ENCODE measurements at regions not wholly inside any gene's neighbourhood (a gene's known extent, or its start where the extent isn't known, plus 50 kb on each side); places are given as distances from the start of the nearest gene placed in this dataset.

- DNase-seq (ENCODE audit: low spot score) = no peak
- TF ChIP-seq CTCF (IDR thresholded peaks at IDR 0.05; ENCODE audit: extremely low read depth, insufficient read depth, missing control alignments) = no peak
- in situ Hi-C loops (cut with MboI; ENCODE audit: low pct_unique_long_range_greater_than_20kb, low sequenced_read_pairs, unreplicated experiment) = no loop called here
These were observed 88.0 kb upstream of the CDH20 start for GRCh38 chr18:61245276-61245675.

DNA sequence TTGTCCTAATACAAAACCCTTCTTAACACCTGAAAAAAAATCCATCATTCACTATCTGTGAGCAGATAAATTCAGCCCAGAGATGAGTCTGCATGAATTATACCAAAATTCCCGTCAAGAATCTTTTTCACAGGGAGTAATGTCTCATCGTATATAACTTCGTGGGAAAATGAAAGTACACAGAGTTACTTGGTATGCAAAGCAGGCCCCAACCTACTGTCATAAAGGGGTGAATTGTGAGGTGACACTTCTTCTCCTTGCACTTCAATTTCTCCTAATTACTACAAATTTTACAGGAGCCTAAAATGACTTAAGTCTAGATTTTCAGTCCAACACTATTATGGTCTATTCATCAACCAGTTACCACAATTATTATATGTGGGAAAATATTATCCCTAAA is 84.6 kb upstream of the CDH20 start:
- TF ChIP-seq CTCF (IDR thresholded peaks at IDR 0.05; ENCODE audit: extremely low read depth, insufficient read depth, missing control alignments) = no peak
- in situ Hi-C loops (cut with MboI; ENCODE audit: low pct_unique_long_range_greater_than_20kb, low sequenced_read_pairs, unreplicated experiment) = no loop called here
- no peak for DNase-seq (ENCODE audit: low spot score)

DNA sequence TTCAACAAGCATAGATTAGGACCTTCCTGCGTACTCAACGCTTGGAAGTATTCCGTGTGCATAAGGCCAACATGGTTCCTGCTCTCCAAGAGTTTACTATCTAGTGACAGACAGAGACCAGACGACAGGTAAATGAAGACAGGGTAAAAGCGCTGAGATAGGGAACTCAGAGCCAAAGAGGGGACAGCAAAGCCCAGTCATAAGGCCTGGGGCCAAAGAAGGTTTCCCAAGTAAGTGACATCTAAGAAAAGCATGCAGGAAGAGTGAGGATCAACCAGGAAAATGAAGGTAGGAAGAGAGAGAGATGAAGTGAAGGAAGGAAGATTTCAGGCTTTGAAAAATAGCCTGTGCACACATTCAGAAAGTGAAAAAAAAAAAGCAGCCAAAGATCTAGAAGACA is 76.9 kb upstream of the CDH20 start:
- in situ Hi-C loops (cut with MboI; ENCODE audit: low pct_unique_long_range_greater_than_20kb, low sequenced_read_pairs, unreplicated experiment) = no loop called here
- no peak for TF ChIP-seq CTCF (IDR thresholded peaks at IDR 0.05; ENCODE audit: extremely low read depth, insufficient read depth, missing control alignments)
- DNase-seq (ENCODE audit: low spot score) = no peak

DNA sequence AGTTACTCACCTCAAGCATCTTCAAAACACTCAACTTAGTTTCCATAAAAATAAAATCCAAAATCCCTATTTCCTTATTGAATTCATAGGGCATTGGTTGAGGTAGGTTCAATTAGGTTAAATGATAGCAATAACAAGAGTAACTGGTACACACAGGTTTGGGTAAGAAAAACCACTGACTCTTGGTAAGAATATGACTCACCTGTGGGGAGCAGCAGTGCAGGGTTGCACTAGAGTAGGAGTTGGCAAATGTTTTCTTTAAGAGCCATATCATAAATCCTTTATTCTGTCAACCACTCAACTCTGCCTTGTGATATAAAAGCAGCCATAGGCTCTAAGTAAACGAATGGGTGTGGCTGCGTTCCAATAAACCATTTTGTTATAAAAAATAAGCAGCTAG is 71.4 kb upstream of the CDH20 start:
- no peak for DNase-seq (ENCODE audit: low spot score)
- in situ Hi-C loops (cut with MboI; ENCODE audit: low pct_unique_long_range_greater_than_20kb, low sequenced_read_pairs, unreplicated experiment) = no loop called here
- no peak for TF ChIP-seq CTCF (IDR thresholded peaks at IDR 0.05; ENCODE audit: extremely low read depth, insufficient read depth, missing control alignments)

DNA sequence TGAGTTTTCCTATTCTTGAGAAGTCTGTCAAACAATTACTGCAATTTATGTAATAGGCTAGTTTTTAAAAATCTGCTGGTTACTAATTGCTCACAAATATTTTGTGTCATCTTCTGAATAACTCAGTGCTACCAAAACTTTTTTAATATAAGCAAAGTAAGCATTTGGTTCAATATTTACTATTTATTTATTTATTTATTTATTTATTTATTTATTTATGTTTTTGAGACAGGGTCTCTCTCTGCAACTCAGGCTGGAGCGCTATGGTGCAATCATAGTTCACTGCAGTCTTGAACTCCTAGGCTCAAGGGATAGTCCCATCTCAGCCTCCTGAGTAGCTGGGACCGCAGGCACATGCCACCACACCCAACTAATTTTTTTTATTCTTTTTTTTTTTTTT is 60.4 kb upstream of the CDH20 start:
- TF ChIP-seq CTCF (IDR thresholded peaks at IDR 0.05; ENCODE audit: extremely low read depth, insufficient read depth, missing control alignments) = no peak
- in situ Hi-C loops (cut with MboI; ENCODE audit: low pct_unique_long_range_greater_than_20kb, low sequenced_read_pairs, unreplicated experiment) = no loop called here
- no peak for DNase-seq (ENCODE audit: low spot score)

DNA sequence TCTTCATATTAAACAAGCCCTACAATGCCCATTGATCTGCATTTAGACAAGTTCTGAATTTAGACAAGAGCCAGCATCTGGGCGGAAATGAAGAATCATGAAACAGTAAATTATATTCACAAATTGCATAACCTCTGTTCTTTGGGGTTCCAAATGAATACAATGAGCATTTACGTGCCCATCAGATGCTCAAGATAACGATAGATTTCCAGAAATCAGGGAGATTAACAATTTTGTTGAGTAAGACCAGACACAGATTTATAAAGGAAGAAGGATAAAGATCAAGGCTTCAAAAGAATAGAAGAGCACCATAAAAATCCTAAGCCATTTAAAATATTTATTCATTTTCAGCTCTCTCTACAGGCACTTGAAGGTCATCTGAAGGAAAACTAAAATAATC is 59.7 kb upstream of the CDH20 start:
- DNase-seq (ENCODE audit: low spot score) = no peak
- TF ChIP-seq CTCF (IDR thresholded peaks at IDR 0.05; ENCODE audit: extremely low read depth, insufficient read depth, missing control alignments) = no peak
- in situ Hi-C loops (cut with MboI; ENCODE audit: low pct_unique_long_range_greater_than_20kb, low sequenced_read_pairs, unreplicated experiment) = no loop called here

- DNase-seq (ENCODE audit: low spot score) = no peak
- no peak for TF ChIP-seq CTCF (IDR thresholded peaks at IDR 0.05; ENCODE audit: extremely low read depth, insufficient read depth, missing control alignments)
- in situ Hi-C loops (cut with MboI; ENCODE audit: low pct_unique_long_range_greater_than_20kb, low sequenced_read_pairs, unreplicated experiment) = no loop called here
These were observed 58.7 kb upstream of the CDH20 start for GRCh38 chr18:61274416-61274960.

Data from GM13977 (cell line).